WTC11 (cell line): ENCODE measurements at regions not wholly inside any gene's neighbourhood (a gene's known extent, or its start where the extent isn't known, plus 50 kb on each side); places are given as distances from the start of the nearest gene placed in this dataset.

Source experiments
- ATAC-seq: fragments of 200-7000 bp; cut with Tn5 transposase; 2 replicates; pipeline ENCODE4 v1.10.0; 2021; ENCODE audit warnings: mild to moderate bottlenecking, moderate library complexity
- CTCF ChIA-PET: fragments of 300-600 bp; sonication (Branson Sonifier 250); formaldehyde crosslinking; loops from one replicate; lab custom pipeline; 2021; ENCODE audit warnings: antibody characterized with exemption; lab: Charles Lee
- POLR2A ChIA-PET: fragments of 350-600 bp; sonication (Branson Sonifier 250); formaldehyde crosslinking; loops from one replicate; lab custom pipeline; 2021; ENCODE audit warnings: antibody characterized with exemption; lab: Charles Lee
- DNase-seq: peaks from one replicate; pipeline ENCODE4 v3.0.0; 2021; ENCODE audit warnings: low spot score
- H3K27ac Mint-ChIP-seq: 2 replicates; pipeline ENCODE4 v1.8.0; 2021; ENCODE audit warnings: mixed read lengths
- H3K27me3 Mint-ChIP-seq: 2 replicates; pipeline ENCODE4 v1.8.0; 2021; ENCODE audit warnings: low read depth, mild to moderate bottlenecking, moderate library complexity, mixed read lengths
- H3K36me3 Mint-ChIP-seq: 2 replicates; pipeline ENCODE4 v1.8.0; 2021; ENCODE audit warnings: mixed read lengths
- H3K4me1 Mint-ChIP-seq: 2 replicates; pipeline ENCODE4 v1.8.0; 2022; ENCODE audit warnings: mixed read lengths
- H3K4me3 Mint-ChIP-seq: 2 replicates; pipeline ENCODE4 v1.8.0; 2021; ENCODE audit warnings: mild to moderate bottlenecking, moderate library complexity, mixed read lengths
- H3K9me3 Mint-ChIP-seq: 2 replicates; pipeline ENCODE4 v1.8.0; 2021; ENCODE audit warnings: mixed read lengths
- JUN ChIP-seq: sonication (generic); formaldehyde crosslinking; IDR thresholded peaks from 2 replicates; pipeline ENCODE4 v1.8.0; 2023; ENCODE audit warnings: mild to moderate bottlenecking, missing genetic modification reagents
- TCF7 ChIP-seq: sonication (generic); formaldehyde crosslinking; IDR thresholded peaks from 2 replicates; pipeline ENCODE4 v1.8.0; 2022; ENCODE audit warnings: mild to moderate bottlenecking, low read depth, missing genetic modification reagents, moderate library complexity
- TP53 ChIP-seq: sonication (generic); formaldehyde crosslinking; IDR thresholded peaks from 2 replicates; pipeline ENCODE4 v1.8.1; 2023; ENCODE audit warnings: mild to moderate bottlenecking, missing genetic modification reagents
- ZNF121 ChIP-seq: sonication (generic); formaldehyde crosslinking; IDR thresholded peaks from 2 replicates; pipeline ENCODE4 v1.8.0; 2023; ENCODE audit warnings: missing genetic modification reagents
- ZNF138 ChIP-seq: sonication (generic); formaldehyde crosslinking; conservative IDR thresholded peaks from 2 replicates; pipeline ENCODE4 v1.8.1; 2022; ENCODE audit warnings: mild to moderate bottlenecking, moderate library complexity, missing genetic modification reagents
- ZNF416 ChIP-seq: fragments of 250-450 bp; sonication (Bioruptor Pico); IDR thresholded peaks from 2 replicates; pipeline ENCODE4 v1.9.0; 2021; ENCODE audit warnings: mild to moderate bottlenecking, inconsistent platforms
- TF ChIP-seq, protein P1 (sequence below): sonication (generic); formaldehyde crosslinking; conservative IDR thresholded peaks from 2 replicates; pipeline ENCODE4 v1.8.1; 2023; ENCODE audit warnings: mild to moderate bottlenecking, low read depth, missing genetic modification reagents, moderate library complexity
- TF ChIP-seq, protein P2 (sequence below): fragments of 250-450 bp; sonication (Bioruptor Pico); IDR thresholded peaks from 2 replicates; pipeline ENCODE4 v1.9.0; 2021; ENCODE audit warnings: mild to moderate bottlenecking, borderline replicate concordance
- TF ChIP-seq, protein P3 (sequence below): fragments of 250-450 bp; sonication (Bioruptor Pico); conservative IDR thresholded peaks from 2 replicates; pipeline ENCODE4 v1.9.0; 2021; ENCODE audit warnings: mild to moderate bottlenecking
- TF ChIP-seq, protein P4 (sequence below): sonication (generic); formaldehyde crosslinking; IDR thresholded peaks from 2 replicates; pipeline ENCODE4 v1.8.1; 2023; ENCODE audit warnings: mild to moderate bottlenecking, missing genetic modification reagents
- TF ChIP-seq, protein P5 (sequence below): fragments of 250-450 bp; sonication (Bioruptor Pico); IDR thresholded peaks from 2 replicates; pipeline ENCODE4 v2.1.2; 2022; ENCODE audit warnings: mild to moderate bottlenecking, moderate library complexity
- TF ChIP-seq, protein P6 (sequence below): sonication (generic); formaldehyde crosslinking; IDR thresholded peaks from 2 replicates; pipeline ENCODE4 v1.8.1; 2022; ENCODE audit warnings: mild to moderate bottlenecking, moderate library complexity, missing genetic modification reagents
- TF ChIP-seq, protein P7 (sequence below): sonication (generic); formaldehyde crosslinking; IDR thresholded peaks from 2 replicates; pipeline ENCODE4 v1.8.1; 2023; ENCODE audit warnings: mild to moderate bottlenecking, missing genetic modification reagents, moderate library complexity
- TF ChIP-seq, protein P8 (sequence below): sonication (generic); formaldehyde crosslinking; IDR thresholded peaks from 2 replicates; pipeline ENCODE4 v1.8.0; 2023; ENCODE audit warnings: missing genetic modification reagents, mild to moderate bottlenecking, borderline replicate concordance
- TF ChIP-seq, protein P9 (sequence below): fragments of 200-600 bp; IDR thresholded peaks from 2 replicates; pipeline ENCODE4 v1.8.0; 2022; ENCODE audit warnings: antibody characterized with exemption

DNA sequence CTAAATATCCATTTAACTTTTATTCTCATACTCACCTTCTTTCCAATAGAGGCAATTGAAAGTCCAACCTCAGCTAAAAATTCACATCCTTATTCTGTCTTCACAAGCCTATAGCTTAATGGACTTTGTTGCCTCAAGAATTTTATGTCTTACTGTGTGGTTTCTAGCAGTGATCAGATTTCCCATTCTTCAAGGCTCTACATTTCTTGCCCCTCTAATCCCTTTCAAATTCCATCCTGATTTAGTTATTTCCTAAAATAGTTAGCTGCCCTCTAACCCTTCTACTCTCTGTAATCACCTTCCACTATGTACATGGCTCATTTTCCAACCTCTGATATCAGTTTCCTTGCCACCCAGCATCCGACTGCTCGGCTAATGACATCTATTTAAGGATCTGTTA is 204.1 kb upstream of the CENPE start (continued):
- TF ChIP-seq, protein P1, sequence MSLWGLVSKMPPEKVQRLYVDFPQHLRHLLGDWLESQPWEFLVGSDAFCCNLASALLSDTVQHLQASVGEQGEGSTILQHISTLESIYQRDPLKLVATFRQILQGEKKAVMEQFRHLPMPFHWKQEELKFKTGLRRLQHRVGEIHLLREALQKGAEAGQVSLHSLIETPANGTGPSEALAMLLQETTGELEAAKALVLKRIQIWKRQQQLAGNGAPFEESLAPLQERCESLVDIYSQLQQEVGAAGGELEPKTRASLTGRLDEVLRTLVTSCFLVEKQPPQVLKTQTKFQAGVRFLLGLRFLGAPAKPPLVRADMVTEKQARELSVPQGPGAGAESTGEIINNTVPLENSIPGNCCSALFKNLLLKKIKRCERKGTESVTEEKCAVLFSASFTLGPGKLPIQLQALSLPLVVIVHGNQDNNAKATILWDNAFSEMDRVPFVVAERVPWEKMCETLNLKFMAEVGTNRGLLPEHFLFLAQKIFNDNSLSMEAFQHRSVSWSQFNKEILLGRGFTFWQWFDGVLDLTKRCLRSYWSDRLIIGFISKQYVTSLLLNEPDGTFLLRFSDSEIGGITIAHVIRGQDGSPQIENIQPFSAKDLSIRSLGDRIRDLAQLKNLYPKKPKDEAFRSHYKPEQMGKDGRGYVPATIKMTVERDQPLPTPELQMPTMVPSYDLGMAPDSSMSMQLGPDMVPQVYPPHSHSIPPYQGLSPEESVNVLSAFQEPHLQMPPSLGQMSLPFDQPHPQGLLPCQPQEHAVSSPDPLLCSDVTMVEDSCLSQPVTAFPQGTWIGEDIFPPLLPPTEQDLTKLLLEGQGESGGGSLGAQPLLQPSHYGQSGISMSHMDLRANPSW (CRISPR knock-in tag), result no peak
- TF ChIP-seq ZNF121 (CRISPR knock-in tag) (no peak), JUN (CRISPR knock-in tag) (no peak)
- TF ChIP-seq, protein P2, sequence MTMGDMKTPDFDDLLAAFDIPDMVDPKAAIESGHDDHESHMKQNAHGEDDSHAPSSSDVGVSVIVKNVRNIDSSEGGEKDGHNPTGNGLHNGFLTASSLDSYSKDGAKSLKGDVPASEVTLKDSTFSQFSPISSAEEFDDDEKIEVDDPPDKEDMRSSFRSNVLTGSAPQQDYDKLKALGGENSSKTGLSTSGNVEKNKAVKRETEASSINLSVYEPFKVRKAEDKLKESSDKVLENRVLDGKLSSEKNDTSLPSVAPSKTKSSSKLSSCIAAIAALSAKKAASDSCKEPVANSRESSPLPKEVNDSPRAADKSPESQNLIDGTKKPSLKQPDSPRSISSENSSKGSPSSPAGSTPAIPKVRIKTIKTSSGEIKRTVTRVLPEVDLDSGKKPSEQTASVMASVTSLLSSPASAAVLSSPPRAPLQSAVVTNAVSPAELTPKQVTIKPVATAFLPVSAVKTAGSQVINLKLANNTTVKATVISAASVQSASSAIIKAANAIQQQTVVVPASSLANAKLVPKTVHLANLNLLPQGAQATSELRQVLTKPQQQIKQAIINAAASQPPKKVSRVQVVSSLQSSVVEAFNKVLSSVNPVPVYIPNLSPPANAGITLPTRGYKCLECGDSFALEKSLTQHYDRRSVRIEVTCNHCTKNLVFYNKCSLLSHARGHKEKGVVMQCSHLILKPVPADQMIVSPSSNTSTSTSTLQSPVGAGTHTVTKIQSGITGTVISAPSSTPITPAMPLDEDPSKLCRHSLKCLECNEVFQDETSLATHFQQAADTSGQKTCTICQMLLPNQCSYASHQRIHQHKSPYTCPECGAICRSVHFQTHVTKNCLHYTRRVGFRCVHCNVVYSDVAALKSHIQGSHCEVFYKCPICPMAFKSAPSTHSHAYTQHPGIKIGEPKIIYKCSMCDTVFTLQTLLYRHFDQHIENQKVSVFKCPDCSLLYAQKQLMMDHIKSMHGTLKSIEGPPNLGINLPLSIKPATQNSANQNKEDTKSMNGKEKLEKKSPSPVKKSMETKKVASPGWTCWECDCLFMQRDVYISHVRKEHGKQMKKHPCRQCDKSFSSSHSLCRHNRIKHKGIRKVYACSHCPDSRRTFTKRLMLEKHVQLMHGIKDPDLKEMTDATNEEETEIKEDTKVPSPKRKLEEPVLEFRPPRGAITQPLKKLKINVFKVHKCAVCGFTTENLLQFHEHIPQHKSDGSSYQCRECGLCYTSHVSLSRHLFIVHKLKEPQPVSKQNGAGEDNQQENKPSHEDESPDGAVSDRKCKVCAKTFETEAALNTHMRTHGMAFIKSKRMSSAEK (CRISPR knock-in tag), result no peak

DNA sequence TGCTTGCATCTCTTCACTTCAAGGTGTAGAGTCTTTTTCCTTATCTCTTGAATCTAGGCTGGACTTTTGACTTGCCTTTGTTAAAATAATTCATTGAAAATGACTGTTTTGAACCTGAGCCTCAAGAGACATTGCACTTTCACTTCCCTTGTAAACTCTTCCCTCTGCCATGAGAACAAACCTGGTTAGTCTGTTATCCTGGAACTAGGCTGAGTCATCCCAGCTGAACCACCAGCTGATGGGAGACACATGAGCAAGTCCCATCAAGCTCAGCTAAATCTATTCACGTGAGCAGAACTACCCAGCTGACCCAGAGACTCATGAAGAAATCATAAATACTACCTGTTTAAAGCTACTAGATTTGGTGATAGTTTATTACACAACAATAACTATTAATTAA is 202.3 kb upstream of the CENPE start:
- Mint-ChIP-seq H3K36me3 (no peaks in the 10 kb centered on the region), H3K27ac (no peak overlapping the region), H3K4me3 (no peak overlapping the region), H3K27me3 (no peaks in the 10 kb centered on the region), H3K4me1 (peaks cover 11% of the 10 kb centered on the region), H3K9me3 (no peaks in the 10 kb centered on the region)
- ATAC-seq (no peak), DNase-seq (no peak)
- POLR2A ChIA-PET, result no interaction called here
- CTCF ChIA-PET, result no interaction called here
- TF ChIP-seq, protein P3, sequence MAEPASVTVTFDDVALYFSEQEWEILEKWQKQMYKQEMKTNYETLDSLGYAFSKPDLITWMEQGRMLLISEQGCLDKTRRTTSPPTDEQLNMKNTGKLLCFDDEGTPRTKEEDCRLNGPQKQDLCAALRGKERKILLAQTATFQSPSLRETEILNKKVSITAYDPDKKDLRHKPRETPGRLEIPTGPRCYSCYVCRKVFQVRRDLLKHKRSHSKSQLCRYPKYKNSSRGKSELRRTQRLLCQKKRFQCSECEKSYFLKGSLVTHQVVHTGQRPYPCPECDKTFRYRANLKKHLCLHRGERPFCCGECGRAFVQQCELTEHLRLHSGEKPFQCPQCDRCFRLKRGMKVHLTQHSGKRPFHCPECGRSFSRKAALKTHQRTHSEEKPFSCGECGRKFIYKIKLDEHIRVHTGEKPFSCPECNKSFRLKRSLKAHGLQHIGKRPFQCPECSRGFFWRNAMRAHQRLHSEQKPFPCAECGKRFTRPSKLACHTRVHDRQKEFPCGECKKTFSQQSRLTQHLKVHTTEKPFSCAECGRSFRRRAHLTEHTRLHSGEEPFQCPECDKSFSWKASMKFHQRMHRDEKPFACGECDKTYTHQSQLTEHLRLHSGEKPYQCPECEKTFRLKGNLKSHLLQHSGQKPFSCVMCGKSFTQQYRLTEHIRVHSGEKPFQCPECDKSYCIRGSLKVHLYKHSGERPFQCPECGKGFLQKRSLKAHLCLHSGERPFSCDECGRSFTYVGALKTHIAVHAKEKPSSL (CRISPR knock-in tag), result no peak
- TF ChIP-seq, protein P4, sequence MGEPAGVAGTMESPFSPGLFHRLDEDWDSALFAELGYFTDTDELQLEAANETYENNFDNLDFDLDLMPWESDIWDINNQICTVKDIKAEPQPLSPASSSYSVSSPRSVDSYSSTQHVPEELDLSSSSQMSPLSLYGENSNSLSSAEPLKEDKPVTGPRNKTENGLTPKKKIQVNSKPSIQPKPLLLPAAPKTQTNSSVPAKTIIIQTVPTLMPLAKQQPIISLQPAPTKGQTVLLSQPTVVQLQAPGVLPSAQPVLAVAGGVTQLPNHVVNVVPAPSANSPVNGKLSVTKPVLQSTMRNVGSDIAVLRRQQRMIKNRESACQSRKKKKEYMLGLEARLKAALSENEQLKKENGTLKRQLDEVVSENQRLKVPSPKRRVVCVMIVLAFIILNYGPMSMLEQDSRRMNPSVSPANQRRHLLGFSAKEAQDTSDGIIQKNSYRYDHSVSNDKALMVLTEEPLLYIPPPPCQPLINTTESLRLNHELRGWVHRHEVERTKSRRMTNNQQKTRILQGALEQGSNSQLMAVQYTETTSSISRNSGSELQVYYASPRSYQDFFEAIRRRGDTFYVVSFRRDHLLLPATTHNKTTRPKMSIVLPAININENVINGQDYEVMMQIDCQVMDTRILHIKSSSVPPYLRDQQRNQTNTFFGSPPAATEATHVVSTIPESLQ (CRISPR knock-in tag), result no peak
- TF ChIP-seq, protein P5, sequence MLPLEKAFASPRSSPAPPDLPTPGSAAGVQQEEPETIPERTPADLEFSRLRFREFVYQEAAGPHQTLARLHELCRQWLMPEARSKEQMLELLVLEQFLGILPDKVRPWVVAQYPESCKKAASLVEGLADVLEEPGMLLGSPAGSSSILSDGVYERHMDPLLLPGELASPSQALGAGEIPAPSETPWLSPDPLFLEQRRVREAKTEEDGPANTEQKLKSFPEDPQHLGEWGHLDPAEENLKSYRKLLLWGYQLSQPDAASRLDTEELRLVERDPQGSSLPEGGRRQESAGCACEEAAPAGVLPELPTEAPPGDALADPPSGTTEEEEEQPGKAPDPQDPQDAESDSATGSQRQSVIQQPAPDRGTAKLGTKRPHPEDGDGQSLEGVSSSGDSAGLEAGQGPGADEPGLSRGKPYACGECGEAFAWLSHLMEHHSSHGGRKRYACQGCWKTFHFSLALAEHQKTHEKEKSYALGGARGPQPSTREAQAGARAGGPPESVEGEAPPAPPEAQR, result no peak
- no peak for TF ChIP-seq ZNF416 (CRISPR knock-in tag)
- TF ChIP-seq TCF7 (CRISPR knock-in tag), result no peak
- TF ChIP-seq ZNF138, result no peak
- TF ChIP-seq, protein P6, sequence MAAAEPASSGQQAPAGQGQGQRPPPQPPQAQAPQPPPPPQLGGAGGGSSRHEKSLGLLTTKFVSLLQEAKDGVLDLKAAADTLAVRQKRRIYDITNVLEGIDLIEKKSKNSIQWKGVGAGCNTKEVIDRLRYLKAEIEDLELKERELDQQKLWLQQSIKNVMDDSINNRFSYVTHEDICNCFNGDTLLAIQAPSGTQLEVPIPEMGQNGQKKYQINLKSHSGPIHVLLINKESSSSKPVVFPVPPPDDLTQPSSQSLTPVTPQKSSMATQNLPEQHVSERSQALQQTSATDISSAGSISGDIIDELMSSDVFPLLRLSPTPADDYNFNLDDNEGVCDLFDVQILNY (CRISPR knock-in tag), result no peak
- TF ChIP-seq, protein P7, sequence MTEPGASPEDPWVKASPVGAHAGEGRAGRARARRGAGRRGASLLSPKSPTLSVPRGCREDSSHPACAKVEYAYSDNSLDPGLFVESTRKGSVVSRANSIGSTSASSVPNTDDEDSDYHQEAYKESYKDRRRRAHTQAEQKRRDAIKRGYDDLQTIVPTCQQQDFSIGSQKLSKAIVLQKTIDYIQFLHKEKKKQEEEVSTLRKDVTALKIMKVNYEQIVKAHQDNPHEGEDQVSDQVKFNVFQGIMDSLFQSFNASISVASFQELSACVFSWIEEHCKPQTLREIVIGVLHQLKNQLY (CRISPR knock-in tag), result no peak
- TF ChIP-seq, protein P8, sequence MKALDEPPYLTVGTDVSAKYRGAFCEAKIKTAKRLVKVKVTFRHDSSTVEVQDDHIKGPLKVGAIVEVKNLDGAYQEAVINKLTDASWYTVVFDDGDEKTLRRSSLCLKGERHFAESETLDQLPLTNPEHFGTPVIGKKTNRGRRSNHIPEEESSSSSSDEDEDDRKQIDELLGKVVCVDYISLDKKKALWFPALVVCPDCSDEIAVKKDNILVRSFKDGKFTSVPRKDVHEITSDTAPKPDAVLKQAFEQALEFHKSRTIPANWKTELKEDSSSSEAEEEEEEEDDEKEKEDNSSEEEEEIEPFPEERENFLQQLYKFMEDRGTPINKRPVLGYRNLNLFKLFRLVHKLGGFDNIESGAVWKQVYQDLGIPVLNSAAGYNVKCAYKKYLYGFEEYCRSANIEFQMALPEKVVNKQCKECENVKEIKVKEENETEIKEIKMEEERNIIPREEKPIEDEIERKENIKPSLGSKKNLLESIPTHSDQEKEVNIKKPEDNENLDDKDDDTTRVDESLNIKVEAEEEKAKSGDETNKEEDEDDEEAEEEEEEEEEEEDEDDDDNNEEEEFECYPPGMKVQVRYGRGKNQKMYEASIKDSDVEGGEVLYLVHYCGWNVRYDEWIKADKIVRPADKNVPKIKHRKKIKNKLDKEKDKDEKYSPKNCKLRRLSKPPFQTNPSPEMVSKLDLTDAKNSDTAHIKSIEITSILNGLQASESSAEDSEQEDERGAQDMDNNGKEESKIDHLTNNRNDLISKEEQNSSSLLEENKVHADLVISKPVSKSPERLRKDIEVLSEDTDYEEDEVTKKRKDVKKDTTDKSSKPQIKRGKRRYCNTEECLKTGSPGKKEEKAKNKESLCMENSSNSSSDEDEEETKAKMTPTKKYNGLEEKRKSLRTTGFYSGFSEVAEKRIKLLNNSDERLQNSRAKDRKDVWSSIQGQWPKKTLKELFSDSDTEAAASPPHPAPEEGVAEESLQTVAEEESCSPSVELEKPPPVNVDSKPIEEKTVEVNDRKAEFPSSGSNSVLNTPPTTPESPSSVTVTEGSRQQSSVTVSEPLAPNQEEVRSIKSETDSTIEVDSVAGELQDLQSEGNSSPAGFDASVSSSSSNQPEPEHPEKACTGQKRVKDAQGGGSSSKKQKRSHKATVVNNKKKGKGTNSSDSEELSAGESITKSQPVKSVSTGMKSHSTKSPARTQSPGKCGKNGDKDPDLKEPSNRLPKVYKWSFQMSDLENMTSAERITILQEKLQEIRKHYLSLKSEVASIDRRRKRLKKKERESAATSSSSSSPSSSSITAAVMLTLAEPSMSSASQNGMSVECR, result no peak
- TF ChIP-seq, protein P9, sequence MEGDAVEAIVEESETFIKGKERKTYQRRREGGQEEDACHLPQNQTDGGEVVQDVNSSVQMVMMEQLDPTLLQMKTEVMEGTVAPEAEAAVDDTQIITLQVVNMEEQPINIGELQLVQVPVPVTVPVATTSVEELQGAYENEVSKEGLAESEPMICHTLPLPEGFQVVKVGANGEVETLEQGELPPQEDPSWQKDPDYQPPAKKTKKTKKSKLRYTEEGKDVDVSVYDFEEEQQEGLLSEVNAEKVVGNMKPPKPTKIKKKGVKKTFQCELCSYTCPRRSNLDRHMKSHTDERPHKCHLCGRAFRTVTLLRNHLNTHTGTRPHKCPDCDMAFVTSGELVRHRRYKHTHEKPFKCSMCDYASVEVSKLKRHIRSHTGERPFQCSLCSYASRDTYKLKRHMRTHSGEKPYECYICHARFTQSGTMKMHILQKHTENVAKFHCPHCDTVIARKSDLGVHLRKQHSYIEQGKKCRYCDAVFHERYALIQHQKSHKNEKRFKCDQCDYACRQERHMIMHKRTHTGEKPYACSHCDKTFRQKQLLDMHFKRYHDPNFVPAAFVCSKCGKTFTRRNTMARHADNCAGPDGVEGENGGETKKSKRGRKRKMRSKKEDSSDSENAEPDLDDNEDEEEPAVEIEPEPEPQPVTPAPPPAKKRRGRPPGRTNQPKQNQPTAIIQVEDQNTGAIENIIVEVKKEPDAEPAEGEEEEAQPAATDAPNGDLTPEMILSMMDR, result no peak
- no peak for TF ChIP-seq TP53 (CRISPR knock-in tag)
